GM08714 (cell line): ENCODE measurements at regions not wholly inside any gene's neighbourhood (a gene's known extent, or its start where the extent isn't known, plus 50 kb on each side); places are given as distances from the start of the nearest gene placed in this dataset.

Source experiments
- H3K4me3 ChIP-seq: fragments of 200-500 bp; sonication (Bioruptor generic); 2 replicates; pipeline ENCODE4 v1.5.1; 2014; ENCODE audit warnings: mild to moderate bottlenecking, low read length, inconsistent platforms
- ZNF274 ChIP-seq: IDR thresholded peaks from 2 replicates; pipeline ENCODE4 v1.6.1; 2012; ENCODE audit warnings: mild to moderate bottlenecking, low read depth, low read length

- H3K4me3 ChIP-seq = no peak overlapping the region
- TF ChIP-seq ZNF274 = no peak
Measured at GRCh38 chr13:84997858-84998257, 801.4 kb downstream of the SLITRK6 start.

- TF ChIP-seq ZNF274 = no peak
- H3K4me3 ChIP-seq = no peak overlapping the region
Measured at GRCh38 chr13:84994582-84994981, 804.6 kb downstream of the SLITRK6 start.

- no peak for TF ChIP-seq ZNF274
- no peak overlapping the region for H3K4me3 ChIP-seq
Measured at GRCh38 chr13:84985860-84986259, 813.4 kb downstream of the SLITRK6 start.

- TF ChIP-seq ZNF274 = no peak
- no peak overlapping the region for H3K4me3 ChIP-seq
Measured at GRCh38 chr13:84983321-84983720, 815.9 kb downstream of the SLITRK6 start.

GRCh38 chr13:84980571-84980970, 818.6 kb downstream of the SLITRK6 start:
- TF ChIP-seq ZNF274 = no peak
- no peak overlapping the region for H3K4me3 ChIP-seq

- no peak for TF ChIP-seq ZNF274
Measured at GRCh38 chr13:84978851-84979250, 820.4 kb downstream of the SLITRK6 start.

GRCh38 chr13:84973661-84974060, 825.6 kb downstream of the SLITRK6 start:
- TF ChIP-seq ZNF274 = no peak
- H3K4me3 ChIP-seq = no peak overlapping the region

More at GRCh38 chr13:84978851-84979250, 820.4 kb downstream of the SLITRK6 start:
- no peak overlapping the region for H3K4me3 ChIP-seq

- no peak overlapping the region for H3K4me3 ChIP-seq
- no peak for TF ChIP-seq ZNF274
Measured at GRCh38 chr13:84972907-84973306, 826.3 kb downstream of the SLITRK6 start.

GRCh38 chr13:84962849-84963248, 836.4 kb downstream of the SLITRK6 start:
- TF ChIP-seq ZNF274 = no peak
- H3K4me3 ChIP-seq = no peak overlapping the region

GRCh38 chr13:84962141-84962750, 837.0 kb downstream of the SLITRK6 start:
- no peak overlapping the region for H3K4me3 ChIP-seq
- TF ChIP-seq ZNF274 = no peak

GRCh38 chr13:84961023-84961422, 838.2 kb downstream of the SLITRK6 start:
- H3K4me3 ChIP-seq = no peak overlapping the region
- no peak for TF ChIP-seq ZNF274

GRCh38 chr13:84959818-84960217, 839.4 kb downstream of the SLITRK6 start:
- H3K4me3 ChIP-seq = no peak overlapping the region
- no peak for TF ChIP-seq ZNF274

- H3K4me3 ChIP-seq = no peak overlapping the region
- TF ChIP-seq ZNF274 = no peak
Measured at GRCh38 chr13:84954636-84955035, 844.6 kb downstream of the SLITRK6 start.

GRCh38 chr13:84951128-84951527, 848.1 kb downstream of the SLITRK6 start:
- TF ChIP-seq ZNF274 = no peak
- H3K4me3 ChIP-seq = no peak overlapping the region

GRCh38 chr13:84946192-84946591, 853.0 kb downstream of the SLITRK6 start:
- H3K4me3 ChIP-seq = no peak overlapping the region
- no peak for TF ChIP-seq ZNF274

GRCh38 chr13:84940798-84941197, 858.4 kb downstream of the SLITRK6 start:
- no peak for TF ChIP-seq ZNF274
- H3K4me3 ChIP-seq = no peak overlapping the region
